ENCODE measurements at regions not wholly inside any gene's neighbourhood (a gene's known extent, or its start where the extent isn't known, plus 50 kb on each side); places are given as distances from the start of the nearest gene placed in this dataset.
"Not testable (repeated sequence)": the region's sequence is repeated elsewhere in the genome, so short reads cannot be mapped to it uniquely, and the experiment has no call there.

DNA sequence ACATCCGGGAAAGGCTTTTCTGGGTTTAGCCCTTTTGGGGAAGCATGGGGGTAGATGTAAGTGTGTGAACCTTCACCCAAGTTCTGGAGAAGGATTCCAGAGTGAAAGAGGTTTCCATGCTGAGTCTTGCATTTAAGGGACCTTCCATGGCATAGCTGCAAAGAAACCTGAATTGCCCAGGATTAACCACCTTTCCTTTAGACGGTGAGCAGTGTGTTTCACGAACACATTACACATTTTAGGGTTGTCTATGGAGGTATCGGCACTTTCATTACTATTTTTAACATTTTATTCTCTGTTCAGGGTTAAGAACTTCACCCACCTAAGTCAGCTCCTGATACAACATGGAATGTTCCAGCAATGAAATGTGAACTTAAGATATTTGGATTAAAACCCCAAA, 250.2 kb upstream of the PLGLB2 start:
- TF ChIP-seq, protein P1, sequence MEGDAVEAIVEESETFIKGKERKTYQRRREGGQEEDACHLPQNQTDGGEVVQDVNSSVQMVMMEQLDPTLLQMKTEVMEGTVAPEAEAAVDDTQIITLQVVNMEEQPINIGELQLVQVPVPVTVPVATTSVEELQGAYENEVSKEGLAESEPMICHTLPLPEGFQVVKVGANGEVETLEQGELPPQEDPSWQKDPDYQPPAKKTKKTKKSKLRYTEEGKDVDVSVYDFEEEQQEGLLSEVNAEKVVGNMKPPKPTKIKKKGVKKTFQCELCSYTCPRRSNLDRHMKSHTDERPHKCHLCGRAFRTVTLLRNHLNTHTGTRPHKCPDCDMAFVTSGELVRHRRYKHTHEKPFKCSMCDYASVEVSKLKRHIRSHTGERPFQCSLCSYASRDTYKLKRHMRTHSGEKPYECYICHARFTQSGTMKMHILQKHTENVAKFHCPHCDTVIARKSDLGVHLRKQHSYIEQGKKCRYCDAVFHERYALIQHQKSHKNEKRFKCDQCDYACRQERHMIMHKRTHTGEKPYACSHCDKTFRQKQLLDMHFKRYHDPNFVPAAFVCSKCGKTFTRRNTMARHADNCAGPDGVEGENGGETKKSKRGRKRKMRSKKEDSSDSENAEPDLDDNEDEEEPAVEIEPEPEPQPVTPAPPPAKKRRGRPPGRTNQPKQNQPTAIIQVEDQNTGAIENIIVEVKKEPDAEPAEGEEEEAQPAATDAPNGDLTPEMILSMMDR (conservative IDR thresholded peaks at IDR 0.05), result not testable (repeated sequence)
- not testable (repeated sequence) for TF ChIP-seq ZFX (IDR thresholded peaks at IDR 0.05)
